ENCODE measurements at regions not wholly inside any gene's neighbourhood (a gene's known extent, or its start where the extent isn't known, plus 50 kb on each side); places are given as distances from the start of the nearest gene placed in this dataset.

- no peak for DNase-seq (ENCODE audit: low read depth)
These were observed 1020.4 kb downstream of the CBLN2 start for GRCh38 chr18:71523483-71524435.

GRCh38 chr18:71505526-71505925, 1038.6 kb downstream of the CBLN2 start:
- no peak for DNase-seq (ENCODE audit: low read depth)

- no peak for DNase-seq (ENCODE audit: low read depth)
These were observed 1040.9 kb downstream of the CBLN2 start for GRCh38 chr18:71503222-71503621.

- no peak for DNase-seq (ENCODE audit: low read depth)
These were observed 1058.5 kb downstream of the CBLN2 start for GRCh38 chr18:71485611-71486010.

GRCh38 chr18:71471963-71472725, 1072.0 kb downstream of the CBLN2 start:
- no peak for DNase-seq (ENCODE audit: low read depth)

GRCh38 chr18:71456206-71456605, 1087.9 kb downstream of the CBLN2 start:
- no peak for DNase-seq (ENCODE audit: low read depth)

- no peak for DNase-seq (ENCODE audit: low read depth)
These were observed 1093.9 kb downstream of the CBLN2 start for GRCh38 chr18:71450257-71450656.

- DNase-seq (ENCODE audit: low read depth), result no peak
These were observed 1100.2 kb downstream of the CBLN2 start for GRCh38 chr18:71443706-71444480.

GRCh38 chr18:71442731-71443141, 1101.4 kb downstream of the CBLN2 start:
- DNase-seq (ENCODE audit: low read depth), result no peak

GRCh38 chr18:71441156-71441555, 1103.0 kb downstream of the CBLN2 start:
- no peak for DNase-seq (ENCODE audit: low read depth)

- DNase-seq (ENCODE audit: low read depth), result no peak
These were observed 1106.6 kb downstream of the CBLN2 start for GRCh38 chr18:71437511-71437910.

- DNase-seq (ENCODE audit: low read depth), result no peak
These were observed 1110.8 kb downstream of the CBLN2 start for GRCh38 chr18:71433373-71433772.

GRCh38 chr18:71431689-71432088, 1112.5 kb downstream of the CBLN2 start:
- no peak for DNase-seq (ENCODE audit: low read depth)

- no peak for DNase-seq (ENCODE audit: low read depth)
These were observed 1113.0 kb downstream of the CBLN2 start for GRCh38 chr18:71431171-71431570.

GRCh38 chr18:71426441-71426840, 1117.7 kb downstream of the CBLN2 start:
- no peak for DNase-seq (ENCODE audit: low read depth)

GRCh38 chr18:71405169-71405809, 1116.4 kb downstream of the SOCS6 start:
- no peak for DNase-seq (ENCODE audit: low read depth)

- no peak for DNase-seq (ENCODE audit: low read depth)
These were observed 1114.7 kb downstream of the SOCS6 start for GRCh38 chr18:71403501-71403900.

- DNase-seq (ENCODE audit: low read depth), result no peak
These were observed 1109.7 kb downstream of the SOCS6 start for GRCh38 chr18:71398531-71398930.

GRCh38 chr18:71388148-71388547, 1099.3 kb downstream of the SOCS6 start:
- no peak for DNase-seq (ENCODE audit: low read depth)

- DNase-seq (ENCODE audit: low read depth), result no peak
These were observed 1085.6 kb downstream of the SOCS6 start for GRCh38 chr18:71374294-71375000.

GRCh38 chr18:71371951-71372605, 1083.2 kb downstream of the SOCS6 start:
- DNase-seq (ENCODE audit: low read depth), result no peak

Measured in ELR (cell line).